Activated CD4-positive, alpha-beta memory T cell treated with anti-CD3 and anti-CD28 coated beads, Interleukin-2, amount 10 ng/mL, durations not matched to agents 7 days and 5 days (primary cell): ENCODE measurements at regions not wholly inside any gene's neighbourhood (a gene's known extent, or its start where the extent isn't known, plus 50 kb on each side); places are given as distances from the start of the nearest gene placed in this dataset.

Source experiments
- CTCF ChIA-PET: fragments of 350-600 bp; sonication (Branson Sonifier 250); formaldehyde crosslinking; loops from one replicate; lab custom pipeline; 2021; ENCODE audit warnings: antibody characterized with exemption, inconsistent platforms; lab: Charles Lee
- POLR2A ChIA-PET: fragments of 350-600 bp; sonication (Branson Sonifier 250); formaldehyde crosslinking; loops from one replicate; lab custom pipeline; 2021; ENCODE audit warnings: antibody characterized with exemption; lab: Charles Lee
- DNase-seq: peaks from one replicate; pipeline ENCODE4 v3.0.0-alpha.2; 2020
- H3K27ac Mint-ChIP-seq: one replicate; pipeline ENCODE4 v1.8.0; 2021; ENCODE audit warnings: mild to moderate bottlenecking, mixed read lengths
- H3K27me3 Mint-ChIP-seq: one replicate; pipeline ENCODE4 v1.8.0; 2021; ENCODE audit warnings: mixed read lengths
- H3K36me3 Mint-ChIP-seq: one replicate; pipeline ENCODE4 v1.8.0; 2021; ENCODE audit warnings: low read depth, mixed read lengths
- H3K4me1 Mint-ChIP-seq: one replicate; pipeline ENCODE4 v1.8.0; 2021; ENCODE audit warnings: mixed read lengths
- H3K4me3 Mint-ChIP-seq: one replicate; pipeline ENCODE4 v1.8.0; 2021; ENCODE audit warnings: mild to moderate bottlenecking, mixed read lengths
- H3K9me3 Mint-ChIP-seq: one replicate; pipeline ENCODE4 v1.8.0; 2021; ENCODE audit warnings: mixed read lengths

- no peaks in the 10 kb centered on the region for H3K9me3 Mint-ChIP-seq
- POLR2A ChIA-PET, result no interaction called here
- CTCF ChIA-PET, result no interaction called here
- H3K4me3 Mint-ChIP-seq, result no peak overlapping the region
- H3K36me3 Mint-ChIP-seq, result no peaks in the 10 kb centered on the region
- H3K27ac Mint-ChIP-seq, result no peak overlapping the region
- no peaks in the 10 kb centered on the region for H3K27me3 Mint-ChIP-seq
- no peak for DNase-seq
- H3K4me1 Mint-ChIP-seq, result no peaks in the 10 kb centered on the region
These were observed 124.9 kb upstream of the PIEZO2 start for GRCh38 chr18:11274144-11274794.

- no peaks in the 10 kb centered on the region for H3K9me3 Mint-ChIP-seq
These were observed 123.1 kb upstream of the PIEZO2 start for GRCh38 chr18:11272516-11272915.

GRCh38 chr18:11271954-11272353 is 122.6 kb upstream of the PIEZO2 start:
- H3K4me1 Mint-ChIP-seq, result no peaks in the 10 kb centered on the region
- CTCF ChIA-PET, result no interaction called here
- no peaks in the 10 kb centered on the region for H3K36me3 Mint-ChIP-seq
- DNase-seq, result no peak
- no peak overlapping the region for H3K4me3 Mint-ChIP-seq
- no peaks in the 10 kb centered on the region for H3K27me3 Mint-ChIP-seq
- no peak overlapping the region for H3K27ac Mint-ChIP-seq
- POLR2A ChIA-PET, result no interaction called here
- no peaks in the 10 kb centered on the region for H3K9me3 Mint-ChIP-seq

More at GRCh38 chr18:11272516-11272915, 123.1 kb upstream of the PIEZO2 start:
- Mint-ChIP-seq H3K4me1 (no peaks in the 10 kb centered on the region), H3K4me3 (no peak overlapping the region), H3K36me3 (no peaks in the 10 kb centered on the region), H3K27me3 (no peaks in the 10 kb centered on the region), H3K27ac (no peak overlapping the region)
- CTCF ChIA-PET, result no interaction called here
- POLR2A ChIA-PET, result no interaction called here
- DNase-seq, result no peak

- Mint-ChIP-seq H3K4me1 (no peaks in the 10 kb centered on the region), H3K27me3 (no peaks in the 10 kb centered on the region), H3K4me3 (no peak overlapping the region), H3K9me3 (peaks cover 2% of the 10 kb centered on the region), H3K36me3 (no peaks in the 10 kb centered on the region), H3K27ac (no peak overlapping the region)
- POLR2A ChIA-PET, result no interaction called here
- CTCF ChIA-PET, result no interaction called here
- no peak for DNase-seq
These were observed 119.9 kb upstream of the PIEZO2 start for GRCh38 chr18:11269257-11269656.

- Mint-ChIP-seq H3K27ac (no peak overlapping the region), H3K9me3 (peaks cover 4% of the 10 kb centered on the region), H3K4me3 (no peak overlapping the region), H3K27me3 (no peaks in the 10 kb centered on the region), H3K4me1 (no peaks in the 10 kb centered on the region), H3K36me3 (no peaks in the 10 kb centered on the region)
- no peak for DNase-seq
- CTCF ChIA-PET, result no interaction called here
- POLR2A ChIA-PET, result no interaction called here
These were observed 119.4 kb upstream of the PIEZO2 start for GRCh38 chr18:11268741-11269233.

GRCh38 chr18:11268153-11268552 is 118.8 kb upstream of the PIEZO2 start:
- POLR2A ChIA-PET, result no interaction called here

GRCh38 chr18:11266781-11267480 is 117.6 kb upstream of the PIEZO2 start:
- ChIA-PET CTCF (no interaction called here), POLR2A (no interaction called here)
- Mint-ChIP-seq H3K4me1 (no peaks in the 10 kb centered on the region), H3K4me3 (no peak overlapping the region), H3K27ac (no peak overlapping the region), H3K9me3 (peaks cover 7% of the 10 kb centered on the region), H3K36me3 (no peaks in the 10 kb centered on the region), H3K27me3 (no peaks in the 10 kb centered on the region)
- DNase-seq, result no peak

More at GRCh38 chr18:11268153-11268552, 118.8 kb upstream of the PIEZO2 start:
- Mint-ChIP-seq H3K4me3 (no peak overlapping the region), H3K36me3 (no peaks in the 10 kb centered on the region), H3K27me3 (no peaks in the 10 kb centered on the region), H3K4me1 (no peaks in the 10 kb centered on the region), H3K27ac (no peak overlapping the region), H3K9me3 (peaks cover 7% of the 10 kb centered on the region)
- CTCF ChIA-PET, result no interaction called here
- no peak for DNase-seq

GRCh38 chr18:11261486-11261885 is 112.1 kb upstream of the PIEZO2 start:
- Mint-ChIP-seq H3K36me3 (no peaks in the 10 kb centered on the region), H3K27ac (no peak overlapping the region), H3K4me3 (no peak overlapping the region), H3K4me1 (no peaks in the 10 kb centered on the region), H3K27me3 (no peaks in the 10 kb centered on the region), H3K9me3 (peaks cover 7% of the 10 kb centered on the region)
- ChIA-PET CTCF (no interaction called here), POLR2A (no interaction called here)
- no peak for DNase-seq

- no peak overlapping the region for H3K27ac Mint-ChIP-seq
- no peaks in the 10 kb centered on the region for H3K4me1 Mint-ChIP-seq
- POLR2A ChIA-PET, result no interaction called here
- H3K4me3 Mint-ChIP-seq, result no peak overlapping the region
- H3K27me3 Mint-ChIP-seq, result no peaks in the 10 kb centered on the region
- no peak for DNase-seq
- H3K9me3 Mint-ChIP-seq, result peaks cover 7% of the 10 kb centered on the region
- CTCF ChIA-PET, result no interaction called here
- no peaks in the 10 kb centered on the region for H3K36me3 Mint-ChIP-seq
These were observed 111.6 kb upstream of the PIEZO2 start for GRCh38 chr18:11260961-11261461.

GRCh38 chr18:11259469-11260150 is 110.2 kb upstream of the PIEZO2 start:
- Mint-ChIP-seq H3K27me3 (no peaks in the 10 kb centered on the region), H3K4me3 (no peak overlapping the region), H3K27ac (no peak overlapping the region), H3K36me3 (no peaks in the 10 kb centered on the region), H3K4me1 (no peaks in the 10 kb centered on the region), H3K9me3 (peaks cover 7% of the 10 kb centered on the region)
- DNase-seq, result no peak
- CTCF ChIA-PET, result no interaction called here
- POLR2A ChIA-PET, result no interaction called here

- H3K36me3 Mint-ChIP-seq, result no peaks in the 10 kb centered on the region
- no peak overlapping the region for H3K27ac Mint-ChIP-seq
- CTCF ChIA-PET, result no interaction called here
- H3K9me3 Mint-ChIP-seq, result no peaks in the 10 kb centered on the region
- DNase-seq, result no peak
- POLR2A ChIA-PET, result no interaction called here
- H3K4me3 Mint-ChIP-seq, result no peak overlapping the region
- H3K4me1 Mint-ChIP-seq, result no peaks in the 10 kb centered on the region
- H3K27me3 Mint-ChIP-seq, result no peaks in the 10 kb centered on the region
These were observed 108.8 kb upstream of the PIEZO2 start for GRCh38 chr18:11258039-11258610.

GRCh38 chr18:11256251-11256650 is 106.9 kb upstream of the PIEZO2 start:
- Mint-ChIP-seq H3K27me3 (no peaks in the 10 kb centered on the region), H3K9me3 (no peaks in the 10 kb centered on the region), H3K27ac (no peak overlapping the region), H3K4me3 (no peak overlapping the region), H3K4me1 (no peaks in the 10 kb centered on the region), H3K36me3 (no peaks in the 10 kb centered on the region)
- ChIA-PET CTCF (no interaction called here), POLR2A (no interaction called here)
- DNase-seq, result no peak

- Mint-ChIP-seq H3K27ac (no peak overlapping the region), H3K36me3 (no peaks in the 10 kb centered on the region), H3K9me3 (peaks cover 2% of the 10 kb centered on the region), H3K27me3 (no peaks in the 10 kb centered on the region), H3K4me3 (no peak overlapping the region), H3K4me1 (no peaks in the 10 kb centered on the region)
- ChIA-PET POLR2A (no interaction called here), CTCF (no interaction called here)
- DNase-seq, result no peak
These were observed 102.5 kb upstream of the PIEZO2 start for GRCh38 chr18:11251891-11252270.
